ENCODE measurements at regions not wholly inside any gene's neighbourhood (a gene's known extent, or its start where the extent isn't known, plus 50 kb on each side); places are given as distances from the start of the nearest gene placed in this dataset.
"Not testable (repeated sequence)": the region's sequence is repeated elsewhere in the genome, so short reads cannot be mapped to it uniquely, and the experiment has no call there.

DNA sequence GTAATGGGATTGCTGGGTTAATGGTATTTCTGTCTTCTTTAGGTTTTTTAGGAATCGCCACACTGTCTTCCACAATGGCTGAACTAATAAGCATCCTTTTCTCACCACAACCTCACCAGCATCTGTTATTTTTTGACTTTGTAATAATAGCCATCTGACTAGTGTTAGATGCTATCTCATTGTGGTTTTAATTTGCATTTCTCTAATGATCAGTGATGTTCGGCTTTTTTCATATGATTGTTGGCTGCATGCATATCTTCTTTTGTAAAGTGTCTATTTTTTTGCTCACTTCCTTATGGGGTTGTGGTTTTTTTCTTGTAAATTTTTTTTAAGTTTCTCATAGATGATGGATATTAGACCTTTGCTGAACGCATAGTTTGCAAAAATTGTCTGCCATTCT is 377.9 kb downstream of the GALC start:
- H3K4me1 Mint-ChIP-seq = no peaks in the 10 kb centered on the region
- intact Hi-C loops (cut with micrococcal nuclease) = no loop called here
- H3K36me3 Mint-ChIP-seq (ENCODE audit: low read depth) = no peaks in the 10 kb centered on the region
- POLR2A ChIA-PET = no interaction called here
- H3K27ac Mint-ChIP-seq = no peak overlapping the region
- CTCF ChIA-PET = no interaction called here
- ATAC-seq (ENCODE audit: low read depth) (no peak), DNase-seq (no peak)
- TF ChIP-seq, protein P1, sequence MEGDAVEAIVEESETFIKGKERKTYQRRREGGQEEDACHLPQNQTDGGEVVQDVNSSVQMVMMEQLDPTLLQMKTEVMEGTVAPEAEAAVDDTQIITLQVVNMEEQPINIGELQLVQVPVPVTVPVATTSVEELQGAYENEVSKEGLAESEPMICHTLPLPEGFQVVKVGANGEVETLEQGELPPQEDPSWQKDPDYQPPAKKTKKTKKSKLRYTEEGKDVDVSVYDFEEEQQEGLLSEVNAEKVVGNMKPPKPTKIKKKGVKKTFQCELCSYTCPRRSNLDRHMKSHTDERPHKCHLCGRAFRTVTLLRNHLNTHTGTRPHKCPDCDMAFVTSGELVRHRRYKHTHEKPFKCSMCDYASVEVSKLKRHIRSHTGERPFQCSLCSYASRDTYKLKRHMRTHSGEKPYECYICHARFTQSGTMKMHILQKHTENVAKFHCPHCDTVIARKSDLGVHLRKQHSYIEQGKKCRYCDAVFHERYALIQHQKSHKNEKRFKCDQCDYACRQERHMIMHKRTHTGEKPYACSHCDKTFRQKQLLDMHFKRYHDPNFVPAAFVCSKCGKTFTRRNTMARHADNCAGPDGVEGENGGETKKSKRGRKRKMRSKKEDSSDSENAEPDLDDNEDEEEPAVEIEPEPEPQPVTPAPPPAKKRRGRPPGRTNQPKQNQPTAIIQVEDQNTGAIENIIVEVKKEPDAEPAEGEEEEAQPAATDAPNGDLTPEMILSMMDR (IDR thresholded peaks at IDR 0.05) = no peak
- H3K9me3 Mint-ChIP-seq = peaks cover 4% of the 10 kb centered on the region
- H3K27me3 Mint-ChIP-seq = no peaks in the 10 kb centered on the region
- no peak overlapping the region for H3K4me3 Mint-ChIP-seq

DNA sequence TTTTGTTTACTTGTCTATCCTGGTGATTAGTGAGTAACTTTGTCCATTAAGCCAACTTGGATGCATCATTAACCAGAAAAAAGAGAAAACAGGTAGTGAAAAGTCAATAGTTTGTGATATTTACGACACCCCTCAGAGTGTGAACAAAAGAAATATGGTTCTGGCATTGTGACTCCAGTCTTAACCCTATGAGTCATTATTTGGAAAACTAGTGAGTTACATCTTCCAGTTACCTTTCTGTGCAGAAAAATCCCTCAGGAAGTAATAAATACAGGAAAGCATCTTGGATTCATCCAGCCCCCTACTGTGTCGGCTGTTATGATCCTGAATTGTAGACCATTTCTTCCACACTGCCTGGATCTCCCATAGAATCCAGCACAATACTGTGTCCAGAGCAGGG is 379.1 kb downstream of the GALC start:
- Mint-ChIP-seq H3K9me3 (peaks cover 4% of the 10 kb centered on the region), H3K27me3 (no peaks in the 10 kb centered on the region), H3K4me3 (no peak overlapping the region), H3K27ac (no peak overlapping the region), H3K4me1 (no peaks in the 10 kb centered on the region), H3K36me3 (ENCODE audit: low read depth) (no peaks in the 10 kb centered on the region)
- intact Hi-C loops (cut with micrococcal nuclease) = no loop called here
- CTCF ChIA-PET = no interaction called here
- no peak for ATAC-seq (ENCODE audit: low read depth)
- DNase-seq = no peak
- POLR2A ChIA-PET = no interaction called here
- TF ChIP-seq, protein P1 (IDR thresholded peaks at IDR 0.05) = no peak

DNA sequence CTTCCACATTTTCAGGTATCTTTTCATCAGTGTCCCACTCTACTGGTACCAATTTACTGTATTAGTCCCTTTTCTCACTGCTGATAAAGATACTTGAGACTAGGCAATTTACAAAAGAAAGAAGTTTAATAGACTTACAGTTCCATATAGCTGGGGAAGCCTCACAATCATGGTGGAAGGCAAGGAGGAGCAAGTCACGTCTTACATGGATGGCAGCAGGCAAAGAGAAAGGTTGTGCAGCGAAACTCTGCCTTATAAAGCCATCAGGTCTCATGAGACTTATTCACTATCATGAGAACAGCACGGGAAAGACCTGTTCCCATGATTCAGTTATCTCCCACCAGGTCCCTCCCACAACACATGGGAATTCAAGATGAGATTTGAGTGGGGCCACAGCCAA is 385.9 kb downstream of the GALC start:
- H3K4me3 Mint-ChIP-seq; H3K27ac Mint-ChIP-seq; H3K4me1 Mint-ChIP-seq; H3K36me3 Mint-ChIP-seq (ENCODE audit: low read depth); POLR2A ChIA-PET; H3K27me3 Mint-ChIP-seq; ATAC-seq (ENCODE audit: low read depth); intact Hi-C loops (cut with micrococcal nuclease); DNase-seq; CTCF ChIA-PET: not testable (repeated sequence)
- H3K9me3 Mint-ChIP-seq = peaks cover 10% of the 10 kb centered on the region

DNA sequence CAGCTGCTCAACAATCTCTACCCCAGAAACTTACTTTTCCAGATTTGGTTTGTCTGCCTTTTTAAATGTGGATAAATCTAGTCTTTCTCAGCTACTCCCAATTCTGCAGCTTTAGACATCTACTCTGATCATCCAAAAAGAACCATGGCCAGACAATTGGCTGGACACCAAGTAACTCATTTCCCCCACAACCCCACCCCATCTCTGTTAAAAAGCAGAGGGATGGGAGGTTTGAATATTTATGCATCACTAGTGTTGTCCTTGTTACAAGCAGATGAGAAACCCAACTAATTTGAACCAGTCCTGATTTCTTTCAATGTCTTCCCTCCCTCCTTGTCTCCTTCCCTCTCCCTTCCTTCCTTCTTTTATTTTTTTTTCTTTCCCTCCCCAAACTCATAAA is 391.9 kb downstream of the GALC start:
- Mint-ChIP-seq H3K27me3 (no peaks in the 10 kb centered on the region), H3K9me3 (peaks cover 19% of the 10 kb centered on the region), H3K4me1 (no peaks in the 10 kb centered on the region), H3K4me3 (no peak overlapping the region), H3K27ac (no peak overlapping the region), H3K36me3 (ENCODE audit: low read depth) (no peaks in the 10 kb centered on the region)
- intact Hi-C loops (cut with micrococcal nuclease) = no loop called here
- CTCF ChIA-PET = no interaction called here
- DNase-seq (no peak), ATAC-seq (ENCODE audit: low read depth) (no peak)
- POLR2A ChIA-PET = no interaction called here
- TF ChIP-seq, protein P1 (IDR thresholded peaks at IDR 0.05) = no peak

DNA sequence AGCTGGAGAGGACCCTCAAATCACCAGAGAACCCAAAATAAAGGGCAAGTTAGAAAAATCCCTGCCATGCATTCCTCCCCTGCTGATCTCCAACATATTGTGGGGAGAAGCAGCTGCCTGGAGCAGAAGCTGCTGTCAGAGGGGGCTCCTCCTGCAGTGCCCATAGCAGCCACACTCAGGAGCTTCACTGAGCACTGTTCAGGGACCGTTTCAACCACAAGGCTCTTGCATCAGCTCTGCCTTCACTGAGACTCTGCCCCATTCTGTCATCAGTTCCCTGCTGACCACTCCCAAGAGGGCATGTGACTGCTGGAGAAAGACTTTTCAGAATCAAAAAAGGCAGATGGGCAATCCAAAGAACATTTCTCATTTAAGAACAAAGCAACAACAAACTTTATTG is 392.7 kb downstream of the GALC start:
- Mint-ChIP-seq H3K27ac (no peak overlapping the region), H3K4me3 (no peak overlapping the region), H3K9me3 (peaks cover 15% of the 10 kb centered on the region), H3K36me3 (ENCODE audit: low read depth) (no peaks in the 10 kb centered on the region), H3K4me1 (no peaks in the 10 kb centered on the region), H3K27me3 (no peaks in the 10 kb centered on the region)
- ChIA-PET POLR2A (no interaction called here), CTCF (no interaction called here)
- TF ChIP-seq, protein P1 (IDR thresholded peaks at IDR 0.05) = no peak
- ATAC-seq (ENCODE audit: low read depth) = no peak
- intact Hi-C loops (cut with micrococcal nuclease) = no loop called here
- DNase-seq = no peak

DNA sequence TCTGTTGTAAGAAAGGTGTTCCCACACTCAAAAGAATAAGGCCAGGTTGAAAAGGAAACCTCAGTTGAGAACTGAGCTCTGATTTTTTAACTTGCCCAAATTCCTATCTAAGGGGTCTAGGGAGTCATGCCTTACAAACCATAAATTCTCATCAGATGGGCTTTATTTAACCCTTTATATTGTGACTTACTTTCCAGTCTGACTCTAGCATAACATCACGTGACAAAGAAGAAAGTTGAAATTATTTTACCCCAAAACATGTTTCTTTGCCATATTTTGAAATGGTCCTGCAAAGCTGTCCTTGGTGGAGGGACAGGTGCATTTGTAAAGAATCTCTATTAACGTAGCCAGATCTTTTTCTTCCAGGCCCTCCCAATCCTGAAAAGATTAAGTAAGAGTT is 411.7 kb downstream of the GALC start:
- Mint-ChIP-seq H3K27ac (no peak overlapping the region), H3K27me3 (no peaks in the 10 kb centered on the region), H3K9me3 (peaks cover 5% of the 10 kb centered on the region), H3K36me3 (ENCODE audit: low read depth) (no peaks in the 10 kb centered on the region), H3K4me1 (no peaks in the 10 kb centered on the region), H3K4me3 (no peak overlapping the region)
- ATAC-seq (ENCODE audit: low read depth) (no peak), DNase-seq (no peak)
- TF ChIP-seq, protein P1 (IDR thresholded peaks at IDR 0.05) = no peak
- ChIA-PET CTCF (no interaction called here), POLR2A (no interaction called here)
- intact Hi-C loops (cut with micrococcal nuclease) = no loop called here
